Posterior cingulate gyrus (tissue), 11 donors: ENCODE measurements at regions not wholly inside any gene's neighbourhood (a gene's known extent, or its start where the extent isn't known, plus 50 kb on each side); places are given as distances from the start of the nearest gene placed in this dataset.
"Not testable (repeated sequence)": the region's sequence is repeated elsewhere in the genome, so short reads cannot be mapped to it uniquely, and the experiment has no call there.

Experiments
- DNase-seq, 10 donors: peaks; one replicate each; pipeline versions ENCODE4 v3.0.0 to v3.0.0-alpha.2; 2020 to 2021; ENCODE audit warnings: mixed read lengths in 3 of 10
- intact Hi-C: fragments of 100-400 bp; cut with DNase I; formaldehyde crosslinking; loops from one replicate; pipeline ENCODE4 v1.15.1; 2023

GRCh38 chr1:194866153-194866552 is 1679.7 kb upstream of the B3GALT2 start:
- no peak for DNase-seq
- intact Hi-C loops = no loop called here

GRCh38 chr1:194865383-194865782 is 1679.0 kb upstream of the B3GALT2 start:
- no peak for DNase-seq
- intact Hi-C loops = no loop called here

GRCh38 chr1:194862129-194862528 is 1675.7 kb upstream of the B3GALT2 start:
- no peak for DNase-seq
- intact Hi-C loops = no loop called here

GRCh38 chr1:194860248-194861201 is 1674.1 kb upstream of the B3GALT2 start:
- intact Hi-C loops = no loop called here
- no peak for DNase-seq

- DNase-seq, intact Hi-C loops: not testable (repeated sequence)
These were observed 1673.2 kb upstream of the B3GALT2 start for GRCh38 chr1:194859481-194860154.

GRCh38 chr1:194858811-194859480 is 1672.5 kb upstream of the B3GALT2 start:
- intact Hi-C loops = not testable (repeated sequence)
- DNase-seq = peak in 2 of 10 donors; percentile 77

- DNase-seq = no peak
These were observed 1671.0 kb upstream of the B3GALT2 start for GRCh38 chr1:194857413-194857812.

GRCh38 chr1:194848846-194849245 is 1662.4 kb upstream of the B3GALT2 start:
- intact Hi-C loops = no loop called here
- DNase-seq = no peak

More at GRCh38 chr1:194857413-194857812, 1671.0 kb upstream of the B3GALT2 start:
- intact Hi-C loops = no loop called here

GRCh38 chr1:194846488-194846887 is 1660.1 kb upstream of the B3GALT2 start:
- no peak for DNase-seq
- intact Hi-C loops = no loop called here

- intact Hi-C loops = no loop called here
- DNase-seq = no peak
These were observed 1656.7 kb upstream of the B3GALT2 start for GRCh38 chr1:194843077-194843476.

- no peak for DNase-seq
- intact Hi-C loops = no loop called here
These were observed 1646.7 kb upstream of the B3GALT2 start for GRCh38 chr1:194833111-194833510.

GRCh38 chr1:194831595-194831994 is 1645.2 kb upstream of the B3GALT2 start:
- DNase-seq, intact Hi-C loops: not testable (repeated sequence)

GRCh38 chr1:194830387-194830786 is 1644.0 kb upstream of the B3GALT2 start:
- intact Hi-C loops = no loop called here
- DNase-seq = no peak

GRCh38 chr1:194829492-194829891 is 1643.1 kb upstream of the B3GALT2 start:
- intact Hi-C loops = no loop called here
- no peak for DNase-seq

GRCh38 chr1:194825382-194825781 is 1639.0 kb upstream of the B3GALT2 start:
- intact Hi-C loops = no loop called here
- no peak for DNase-seq

GRCh38 chr1:194821091-194821490 is 1634.7 kb upstream of the B3GALT2 start:
- intact Hi-C loops = no loop called here
- DNase-seq = no peak

GRCh38 chr1:194818674-194819073 is 1632.3 kb upstream of the B3GALT2 start:
- no peak for DNase-seq
- intact Hi-C loops = no loop called here

GRCh38 chr1:194816859-194817258 is 1630.4 kb upstream of the B3GALT2 start:
- intact Hi-C loops = no loop called here
- no peak for DNase-seq

GRCh38 chr1:194813096-194813495 is 1626.7 kb upstream of the B3GALT2 start:
- DNase-seq = no peak
- intact Hi-C loops = no loop called here

GRCh38 chr1:194809665-194810064 is 1623.3 kb upstream of the B3GALT2 start:
- intact Hi-C loops = no loop called here
- no peak for DNase-seq

- intact Hi-C loops = no loop called here
- no peak for DNase-seq
These were observed 1622.8 kb upstream of the B3GALT2 start for GRCh38 chr1:194809215-194809614.
